ENCODE measurements at regions not wholly inside any gene's neighbourhood (a gene's known extent, or its start where the extent isn't known, plus 50 kb on each side); places are given as distances from the start of the nearest gene placed in this dataset.

- no peak for DNase-seq
Observed at GRCh38 chr6:28741363-28741762, 182.4 kb downstream of the TRIM27 start.

- peak; percentile 72 for DNase-seq
Observed at GRCh38 chr6:28742668-28743270, 181.0 kb downstream of the TRIM27 start.

- no peak for DNase-seq
Observed at GRCh38 chr6:28743271-28743789, 180.5 kb downstream of the TRIM27 start.

- no peak for DNase-seq
Observed at GRCh38 chr6:28747083-28747630, 176.6 kb downstream of the TRIM27 start.

- DNase-seq: peak; percentile 69
Observed at GRCh38 chr6:28747631-28748157, 176.1 kb downstream of the TRIM27 start.

- DNase-seq: no peak
Observed at GRCh38 chr6:28748192-28748591, 175.6 kb downstream of the TRIM27 start.

- no peak for DNase-seq
Observed at GRCh38 chr6:28750926-28751458, 172.8 kb downstream of the TRIM27 start.

- DNase-seq: no peak
Observed at GRCh38 chr6:28751514-28751913, 172.3 kb downstream of the TRIM27 start.

- DNase-seq: no peak
Observed at GRCh38 chr6:28751963-28752350, 171.8 kb downstream of the TRIM27 start.

GRCh38 chr6:28757429-28758045, 166.2 kb downstream of the TRIM27 start:
- DNase-seq: no peak

GRCh38 chr6:28758046-28758817, 165.6 kb downstream of the TRIM27 start:
- DNase-seq: peak; percentile 9

GRCh38 chr6:28758818-28759235, 165.0 kb downstream of the TRIM27 start:
- no peak for DNase-seq

GRCh38 chr6:28764014-28764723, 159.6 kb downstream of the TRIM27 start:
- DNase-seq: no peak

- no peak for DNase-seq
Observed at GRCh38 chr6:28764761-28765282, 159.0 kb downstream of the TRIM27 start.

- DNase-seq: no peak
Observed at GRCh38 chr6:28765978-28766351, 157.8 kb downstream of the TRIM27 start.

GRCh38 chr6:28766426-28766825, 157.4 kb downstream of the TRIM27 start:
- DNase-seq: no peak

GRCh38 chr6:28767133-28767532, 156.7 kb downstream of the TRIM27 start:
- DNase-seq: no peak

GRCh38 chr6:28767691-28768090, 156.1 kb downstream of the TRIM27 start:
- DNase-seq: no peak

GRCh38 chr6:28768187-28768913, 155.4 kb downstream of the TRIM27 start:
- DNase-seq: no peak

- DNase-seq: peak; percentile 9
Observed at GRCh38 chr6:28769626-28770402, 154.0 kb downstream of the TRIM27 start.

GRCh38 chr6:28770732-28771131, 153.1 kb downstream of the TRIM27 start:
- no peak for DNase-seq

All from fibroblast of skin of right quadriceps (primary cell).